Smooth muscle cell (in vitro differentiated cells): ENCODE measurements at regions not wholly inside any gene's neighbourhood (a gene's known extent, or its start where the extent isn't known, plus 50 kb on each side); places are given as distances from the start of the nearest gene placed in this dataset.

Experiments used
- DNase-seq: peaks from one replicate; lab custom pipeline; 2025; ENCODE audit not compliant: unreplicated experiment; lab: John Stamatoyannopoulos, UW
- H2AFZ ChIP-seq: fragments of 200-600 bp; sonication (generic); 2 replicates; pipeline ENCODE4 v1.6.0; 2016; ENCODE audit warnings: antibody characterized with exemption, low read depth, mild to moderate bottlenecking
- H3F3A ChIP-seq: fragments of 200-600 bp; sonication (generic); 2 replicates; pipeline ENCODE4 v1.6.0; 2017; ENCODE audit warnings: antibody characterized with exemption, low read depth
- H3K27ac ChIP-seq: fragments of 200-600 bp; sonication (generic); 2 replicates; pipeline ENCODE4 v1.5.1; 2016; ENCODE audit warnings: low read depth, mild to moderate bottlenecking
- H3K27me3 ChIP-seq: fragments of 200-600 bp; sonication (generic); 2 replicates; pipeline ENCODE4 v1.6.1; 2016; ENCODE audit warnings: low read depth, mild to moderate bottlenecking
- H3K36me3 ChIP-seq: fragments of 200-600 bp; sonication (generic); 2 replicates; pipeline ENCODE4 v1.5.1; 2016; ENCODE audit warnings: low read depth
- H3K4me1 ChIP-seq: fragments of 200-600 bp; sonication (generic); 2 replicates; pipeline ENCODE4 v1.5.1; 2016; ENCODE audit warnings: low read depth
- H3K4me2 ChIP-seq: fragments of 200-600 bp; sonication (generic); 2 replicates; pipeline ENCODE4 v1.6.0; 2016; ENCODE audit warnings: mild to moderate bottlenecking
- H3K4me3 ChIP-seq: fragments of 200-600 bp; sonication (generic); 2 replicates; pipeline ENCODE4 v1.5.1; 2016; ENCODE audit warnings: mild to moderate bottlenecking
- H3K79me2 ChIP-seq: fragments of 200-600 bp; sonication (generic); 2 replicates; pipeline ENCODE4 v1.6.0; 2016; ENCODE audit warnings: low read depth, mild to moderate bottlenecking
- H3K9ac ChIP-seq: fragments of 200-600 bp; sonication (generic); 2 replicates; pipeline ENCODE4 v1.6.0; 2016; ENCODE audit warnings: low read depth
- H3K9me3 ChIP-seq: fragments of 200-600 bp; sonication (generic); replicated peaks from 2 replicates; pipeline ENCODE4 v1.5.1; 2016; ENCODE audit warnings: low read depth
- H4K20me1 ChIP-seq: fragments of 200-600 bp; sonication (generic); 2 replicates; pipeline ENCODE4 v1.6.0; 2016; ENCODE audit warnings: low read depth
- CTCF ChIP-seq: fragments of 200-600 bp; sonication (generic); IDR thresholded peaks from 2 replicates; pipeline ENCODE4 v1.5.1; 2017; ENCODE audit warnings: borderline replicate concordance, mild to moderate bottlenecking, antibody characterized with exemption; ENCODE audit not compliant: insufficient read depth, poor library complexity, severe bottlenecking
- WGBS: methylation state at CpG from one replicate; pipeline ENCODE4 v1.1.7; 2016; ENCODE audit warnings: low lambda C conversion rate; 5-methylcytosine and 5-hydroxymethylcytosine counted together

DNA sequence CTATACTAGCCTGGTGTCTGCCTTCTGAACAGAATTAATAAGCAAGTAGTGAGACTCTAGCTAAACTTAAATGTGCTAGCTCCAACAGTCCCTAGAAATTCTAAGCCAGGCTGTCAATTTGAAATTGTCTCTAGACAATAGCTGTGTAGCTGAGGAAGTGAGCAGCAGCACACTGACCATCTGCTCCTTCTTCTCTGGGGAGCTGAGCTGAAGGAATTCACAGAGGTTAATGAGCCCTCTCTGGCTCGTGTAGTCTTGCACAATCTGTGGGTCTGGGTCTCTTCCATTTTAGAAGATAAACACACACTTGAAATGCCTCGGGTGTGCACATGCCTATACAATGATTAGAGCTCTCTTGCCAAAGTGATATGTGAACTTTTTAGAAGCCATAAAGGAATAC is 63.5 kb upstream of the BARX1 start:
- no peak overlapping the region for H2AFZ ChIP-seq
- no peaks in the 10 kb centered on the region for H3K4me1 ChIP-seq
- H4K20me1 ChIP-seq = no peaks in the 10 kb centered on the region
- no peak overlapping the region for H3K9ac ChIP-seq
- no peak for TF ChIP-seq CTCF
- H3K4me2 ChIP-seq = no peak overlapping the region
- H3K36me3 ChIP-seq = no peaks in the 10 kb centered on the region
- no peaks in the 10 kb centered on the region for H3K79me2 ChIP-seq
- H3K9me3 ChIP-seq = no peaks in the 10 kb centered on the region
- no peak overlapping the region for H3K4me3 ChIP-seq
- H3F3A ChIP-seq = no peaks in the 10 kb centered on the region
- no peak overlapping the region for H3K27ac ChIP-seq
- WGBS = 15% methylated on average over 2 of the region's 2 CpGs
- DNase-seq = no peak
- H3K27me3 ChIP-seq = no peaks in the 10 kb centered on the region

GRCh38 chr9:94017939-94018531 is 62.9 kb upstream of the BARX1 start:
- Histone ChIP-seq H3K27ac (no peak overlapping the region), H3K79me2 (no peaks in the 10 kb centered on the region), H3K4me2 (no peak overlapping the region)

GRCh38 chr9:94016744-94017143 is 61.6 kb upstream of the BARX1 start:
- no peak for TF ChIP-seq CTCF
- Histone ChIP-seq H3K9ac (no peak overlapping the region), H4K20me1 (no peaks in the 10 kb centered on the region), H3K4me1 (no peaks in the 10 kb centered on the region), H3K4me3 (no peak overlapping the region), H2AFZ (no peak overlapping the region), H3K9me3 (no peaks in the 10 kb centered on the region), H3K36me3 (no peaks in the 10 kb centered on the region), H3F3A (no peaks in the 10 kb centered on the region), H3K4me2 (no peak overlapping the region), H3K27ac (no peak overlapping the region), H3K27me3 (no peaks in the 10 kb centered on the region), H3K79me2 (no peaks in the 10 kb centered on the region)
- WGBS = 94% methylated on average over 3 of the region's 3 CpGs
- no peak for DNase-seq

More at GRCh38 chr9:94017939-94018531, 62.9 kb upstream of the BARX1 start:
- 68% methylated on average over 3 of the region's 3 CpGs for WGBS
- Histone ChIP-seq H3K9me3 (no peaks in the 10 kb centered on the region), H3K4me1 (no peaks in the 10 kb centered on the region), H3K4me3 (no peak overlapping the region), H2AFZ (no peak overlapping the region), H3K36me3 (no peaks in the 10 kb centered on the region), H4K20me1 (no peaks in the 10 kb centered on the region), H3F3A (no peaks in the 10 kb centered on the region), H3K9ac (no peak overlapping the region), H3K27me3 (no peaks in the 10 kb centered on the region)
- no peak for DNase-seq
- no peak for TF ChIP-seq CTCF

GRCh38 chr9:94014920-94015319 is 59.8 kb upstream of the BARX1 start:
- H3K27ac ChIP-seq = no peak overlapping the region
- no peak overlapping the region for H3K9ac ChIP-seq
- no peak overlapping the region for H3K4me3 ChIP-seq
- 66% methylated on average over 4 of the region's 4 CpGs for WGBS
- no peaks in the 10 kb centered on the region for H3F3A ChIP-seq
- H3K4me2 ChIP-seq = no peak overlapping the region
- H3K9me3 ChIP-seq = no peaks in the 10 kb centered on the region
- no peaks in the 10 kb centered on the region for H3K4me1 ChIP-seq
- no peak for DNase-seq
- no peak for TF ChIP-seq CTCF
- no peaks in the 10 kb centered on the region for H3K27me3 ChIP-seq
- H3K36me3 ChIP-seq = no peaks in the 10 kb centered on the region
- no peaks in the 10 kb centered on the region for H4K20me1 ChIP-seq
- no peak overlapping the region for H2AFZ ChIP-seq
- no peaks in the 10 kb centered on the region for H3K79me2 ChIP-seq
